Esophagus squamous epithelium (tissue), 4 donors: ENCODE measurements at regions not wholly inside any gene's neighbourhood (a gene's known extent, or its start where the extent isn't known, plus 50 kb on each side); places are given as distances from the start of the nearest gene placed in this dataset.

Source experiments
- POLR2A ChIP-seq, 4 donors: fragments of 450-650 bp; IDR thresholded peaks; one replicate each; pipeline ENCODE4 v1.6.1; 2017; ENCODE audit warnings: antibody characterized with exemption in 4 of 4, mild to moderate bottlenecking in 4 of 4, moderate library complexity in 3 of 4
- TF ChIP-seq, protein P1 (sequence below), 6 experiments: fragments of 450-650 bp in 4 of 6; fragments of 200-600 bp in 2 of 6; sonication (generic) in 2 of 6; IDR thresholded peaks; one replicate each; pipeline ENCODE4 v1.5.1; 2016 to 2019; ENCODE audit warnings: antibody characterized with exemption in 6 of 6, mild to moderate bottlenecking in 4 of 6, moderate library complexity in 4 of 6

DNA sequence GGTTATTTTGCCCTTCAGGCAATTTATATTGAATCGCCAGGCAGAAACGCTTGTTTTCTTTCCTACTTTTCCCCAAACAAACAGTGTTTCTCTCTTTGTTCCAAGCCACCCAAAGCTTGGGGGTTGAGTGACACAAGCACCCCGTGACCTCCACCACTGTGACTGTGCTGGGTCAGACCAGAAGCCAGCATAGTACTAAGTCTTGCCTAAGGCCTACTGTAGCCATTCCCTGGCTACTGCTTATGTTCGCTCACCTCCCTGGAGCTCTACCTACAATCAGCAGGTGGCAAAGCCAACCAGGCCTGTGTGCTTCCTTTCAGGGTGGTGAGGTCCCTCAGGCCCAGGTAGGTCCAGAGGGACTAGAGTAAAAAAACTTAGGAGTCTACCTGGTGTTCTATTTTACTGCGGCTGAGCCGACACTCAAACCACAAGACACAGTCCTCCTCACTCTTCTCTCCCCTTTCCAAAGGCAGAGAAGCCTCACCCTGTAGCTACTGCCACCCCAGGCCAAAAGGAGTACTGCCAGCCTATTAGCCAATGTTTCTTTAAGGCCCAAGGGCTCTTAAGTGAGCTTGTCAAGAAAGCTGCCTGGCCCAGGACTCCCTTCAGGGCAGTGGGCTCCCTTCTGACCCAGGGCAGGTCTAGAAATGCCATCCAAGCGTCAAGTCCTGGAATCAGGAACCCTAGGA lies 411.8 kb upstream of the MIS18BP1 start:
- TF ChIP-seq, protein P1, sequence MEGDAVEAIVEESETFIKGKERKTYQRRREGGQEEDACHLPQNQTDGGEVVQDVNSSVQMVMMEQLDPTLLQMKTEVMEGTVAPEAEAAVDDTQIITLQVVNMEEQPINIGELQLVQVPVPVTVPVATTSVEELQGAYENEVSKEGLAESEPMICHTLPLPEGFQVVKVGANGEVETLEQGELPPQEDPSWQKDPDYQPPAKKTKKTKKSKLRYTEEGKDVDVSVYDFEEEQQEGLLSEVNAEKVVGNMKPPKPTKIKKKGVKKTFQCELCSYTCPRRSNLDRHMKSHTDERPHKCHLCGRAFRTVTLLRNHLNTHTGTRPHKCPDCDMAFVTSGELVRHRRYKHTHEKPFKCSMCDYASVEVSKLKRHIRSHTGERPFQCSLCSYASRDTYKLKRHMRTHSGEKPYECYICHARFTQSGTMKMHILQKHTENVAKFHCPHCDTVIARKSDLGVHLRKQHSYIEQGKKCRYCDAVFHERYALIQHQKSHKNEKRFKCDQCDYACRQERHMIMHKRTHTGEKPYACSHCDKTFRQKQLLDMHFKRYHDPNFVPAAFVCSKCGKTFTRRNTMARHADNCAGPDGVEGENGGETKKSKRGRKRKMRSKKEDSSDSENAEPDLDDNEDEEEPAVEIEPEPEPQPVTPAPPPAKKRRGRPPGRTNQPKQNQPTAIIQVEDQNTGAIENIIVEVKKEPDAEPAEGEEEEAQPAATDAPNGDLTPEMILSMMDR (IDR thresholded peaks at IDR 0.05) = peak in 1 of 6 experiments; percentile 30
- TF ChIP-seq POLR2A (IDR thresholded peaks at IDR 0.05) = no peak
